CD8-positive, alpha-beta memory T cell (primary cell): ENCODE measurements at regions not wholly inside any gene's neighbourhood (a gene's known extent, or its start where the extent isn't known, plus 50 kb on each side); places are given as distances from the start of the nearest gene placed in this dataset.

ENCODE experiments used
- CTCF ChIA-PET: fragments of 350-600 bp; sonication (Branson Sonifier 250); formaldehyde crosslinking; loops from one replicate; lab custom pipeline; 2021; ENCODE audit warnings: antibody characterized with exemption; lab: Charles Lee
- POLR2A ChIA-PET: fragments of 350-600 bp; sonication (Branson Sonifier 250); formaldehyde crosslinking; loops from one replicate; lab custom pipeline; 2021; ENCODE audit warnings: antibody characterized with exemption; lab: Charles Lee
- DNase-seq, 5 donors: peaks; one replicate each; pipeline versions ENCODE4 v3.0.0 to v3.0.0-alpha.2; 2020 to 2022; ENCODE audit warnings: mixed read lengths in 1 of 5
- H3K27ac ChIP-seq: one replicate; pipeline ENCODE4 v1.7.0; 2013; ENCODE audit warnings: low read depth, mild to moderate bottlenecking, low read length, moderate library complexity
- H3K27me3 ChIP-seq: 2 replicates; pipeline ENCODE4 v1.7.0; 2013; ENCODE audit warnings: low read length, mild to moderate bottlenecking; ENCODE audit not compliant: insufficient read depth, poor library complexity, severe bottlenecking
- H3K36me3 ChIP-seq: 2 replicates; pipeline ENCODE4 v1.7.0; 2013; ENCODE audit warnings: mild to moderate bottlenecking, low read length, moderate library complexity; ENCODE audit not compliant: insufficient read depth
- H3K4me1 ChIP-seq: 2 replicates; pipeline ENCODE4 v1.7.0; 2013; ENCODE audit warnings: mild to moderate bottlenecking, low read length, moderate library complexity; ENCODE audit not compliant: insufficient read depth
- H3K4me3 ChIP-seq: 2 replicates; pipeline ENCODE4 v1.7.0; 2013; ENCODE audit warnings: mild to moderate bottlenecking, low read length
- H3K9me3 ChIP-seq: 2 replicates; pipeline ENCODE4 v1.7.0; 2013; ENCODE audit warnings: mild to moderate bottlenecking, low read length
- H3K27ac Mint-ChIP-seq, 8 donors: one replicate each; pipeline ENCODE4 v1.8.0; 2020 to 2021; ENCODE audit warnings: mixed read lengths in 8 of 8, mild to moderate bottlenecking in 6 of 8, inconsistent platforms in 3 of 8, moderate library complexity in 3 of 8
- H3K27me3 Mint-ChIP-seq, 2 donors: one replicate each; pipeline ENCODE4 v1.8.0; 2020 to 2021; ENCODE audit warnings: mixed read lengths in 2 of 2, mild to moderate bottlenecking in 1 of 2, moderate library complexity in 1 of 2
- H3K36me3 Mint-ChIP-seq, 3 donors: one replicate each; pipeline ENCODE4 v1.8.0; 2020 to 2021; ENCODE audit warnings: mixed read lengths in 3 of 3, inconsistent platforms in 1 of 3, mild to moderate bottlenecking in 1 of 3
- H3K4me1 Mint-ChIP-seq, 3 donors: one replicate each; pipeline ENCODE4 v1.8.0; 2020 to 2021; ENCODE audit warnings: mixed read lengths in 3 of 3, inconsistent platforms in 1 of 3, mild to moderate bottlenecking in 1 of 3
- H3K4me3 Mint-ChIP-seq, 7 donors: one replicate each; pipeline ENCODE4 v1.8.0; 2020 to 2021; ENCODE audit warnings: mixed read lengths in 7 of 7, mild to moderate bottlenecking in 6 of 7, moderate library complexity in 4 of 7, inconsistent platforms in 2 of 7
- H3K9me3 Mint-ChIP-seq, 5 donors: one replicate each; pipeline ENCODE4 v1.8.0; 2020 to 2022; ENCODE audit warnings: mixed read lengths in 5 of 5, mild to moderate bottlenecking in 3 of 5, moderate library complexity in 2 of 5, inconsistent platforms in 1 of 5

DNA sequence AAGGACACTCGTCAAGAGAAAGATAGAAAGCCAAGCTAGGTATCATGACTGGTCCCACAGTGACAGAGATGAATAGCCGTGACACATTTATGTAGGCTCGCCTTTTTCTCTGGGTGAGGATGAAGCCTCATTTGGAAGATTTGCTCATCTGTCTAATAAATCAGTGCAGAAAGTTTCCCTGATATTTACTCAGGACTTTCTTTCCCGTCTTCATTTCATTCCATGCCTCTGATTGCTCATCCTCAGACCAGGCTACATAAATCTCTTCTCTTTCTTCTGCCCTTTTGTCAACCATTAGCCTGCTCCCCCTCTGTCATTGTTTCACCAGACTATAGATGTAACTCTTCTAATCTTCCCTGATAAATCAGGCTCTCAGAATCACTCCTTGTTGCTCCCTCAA, 361.8 kb upstream of the MEIS1 start:
- Mint-ChIP-seq H3K9me3 (peaks cover 0 to 3% (median under 1%) of the 10 kb centered on the region in 5 donors), H3K27me3 (no peaks in the 10 kb centered on the region), H3K36me3 (no peaks in the 10 kb centered on the region), H3K4me3 (no peak overlapping the region), H3K27ac (no peak overlapping the region), H3K4me1 (no peaks in the 10 kb centered on the region)
- H3K27me3 ChIP-seq = no peaks in the 10 kb centered on the region
- DNase-seq = no peak
- no peaks in the 10 kb centered on the region for H3K36me3 ChIP-seq
- H3K27ac ChIP-seq = no peak overlapping the region
- no peak overlapping the region for H3K4me3 ChIP-seq
- H3K9me3 ChIP-seq = no peaks in the 10 kb centered on the region
- CTCF ChIA-PET = no interaction called here
- no peaks in the 10 kb centered on the region for H3K4me1 ChIP-seq
- POLR2A ChIA-PET = no interaction called here

DNA sequence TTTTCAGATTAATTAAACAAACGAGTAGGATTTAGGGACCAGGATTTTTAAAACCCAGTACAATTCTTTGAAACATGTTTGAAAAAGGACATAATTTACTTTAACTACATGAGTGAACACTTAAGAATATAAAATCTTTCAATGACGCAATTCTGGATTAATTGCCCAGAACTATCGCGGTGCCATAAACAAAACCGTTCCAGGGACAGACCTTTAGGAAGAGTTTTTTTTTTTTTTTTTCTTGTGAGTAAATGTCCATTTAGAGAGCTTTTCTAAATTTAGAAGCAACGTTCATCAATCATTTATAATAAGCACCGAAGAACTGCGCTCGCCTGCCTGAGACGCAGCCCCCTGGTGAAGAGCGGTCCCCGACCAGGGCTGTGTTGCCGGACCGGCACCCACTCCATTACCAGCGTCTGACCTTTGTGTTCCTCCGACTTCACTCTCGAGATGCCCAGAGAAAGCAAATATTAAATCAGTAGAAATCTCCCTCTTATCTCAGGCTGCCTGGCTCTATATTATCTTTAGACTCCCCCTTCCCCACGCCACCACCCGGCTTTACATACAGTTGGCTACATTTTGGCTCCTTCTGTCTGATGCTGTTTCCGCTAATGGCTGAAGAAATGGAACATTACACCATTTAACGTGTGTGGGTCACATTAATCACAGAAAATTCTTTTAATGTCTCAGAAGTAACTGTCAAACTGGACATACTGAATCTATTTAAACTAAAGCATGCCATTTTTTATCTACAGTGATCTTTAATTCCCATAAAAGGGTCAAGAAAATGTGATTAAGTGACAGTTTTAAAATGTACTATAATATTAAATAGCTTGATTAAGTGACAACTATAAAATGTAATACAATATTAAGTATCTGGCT, 364.0 kb upstream of the MEIS1 start:
- no peak overlapping the region for H3K27ac Mint-ChIP-seq
- peaks cover 0 to 6% (median 0%) of the 10 kb centered on the region in 5 donors for H3K9me3 Mint-ChIP-seq
- no peaks in the 10 kb centered on the region for H3K4me1 Mint-ChIP-seq
- no peak overlapping the region for H3K4me3 Mint-ChIP-seq
- Histone ChIP-seq H3K4me3 (no peak overlapping the region), H3K27ac (no peak overlapping the region), H3K36me3 (no peaks in the 10 kb centered on the region), H3K4me1 (no peaks in the 10 kb centered on the region), H3K9me3 (no peaks in the 10 kb centered on the region), H3K27me3 (no peaks in the 10 kb centered on the region)
- no peaks in the 10 kb centered on the region for H3K27me3 Mint-ChIP-seq
- ChIA-PET POLR2A (no interaction called here), CTCF (no interaction called here)
- no peak for DNase-seq
- H3K36me3 Mint-ChIP-seq = no peaks in the 10 kb centered on the region

DNA sequence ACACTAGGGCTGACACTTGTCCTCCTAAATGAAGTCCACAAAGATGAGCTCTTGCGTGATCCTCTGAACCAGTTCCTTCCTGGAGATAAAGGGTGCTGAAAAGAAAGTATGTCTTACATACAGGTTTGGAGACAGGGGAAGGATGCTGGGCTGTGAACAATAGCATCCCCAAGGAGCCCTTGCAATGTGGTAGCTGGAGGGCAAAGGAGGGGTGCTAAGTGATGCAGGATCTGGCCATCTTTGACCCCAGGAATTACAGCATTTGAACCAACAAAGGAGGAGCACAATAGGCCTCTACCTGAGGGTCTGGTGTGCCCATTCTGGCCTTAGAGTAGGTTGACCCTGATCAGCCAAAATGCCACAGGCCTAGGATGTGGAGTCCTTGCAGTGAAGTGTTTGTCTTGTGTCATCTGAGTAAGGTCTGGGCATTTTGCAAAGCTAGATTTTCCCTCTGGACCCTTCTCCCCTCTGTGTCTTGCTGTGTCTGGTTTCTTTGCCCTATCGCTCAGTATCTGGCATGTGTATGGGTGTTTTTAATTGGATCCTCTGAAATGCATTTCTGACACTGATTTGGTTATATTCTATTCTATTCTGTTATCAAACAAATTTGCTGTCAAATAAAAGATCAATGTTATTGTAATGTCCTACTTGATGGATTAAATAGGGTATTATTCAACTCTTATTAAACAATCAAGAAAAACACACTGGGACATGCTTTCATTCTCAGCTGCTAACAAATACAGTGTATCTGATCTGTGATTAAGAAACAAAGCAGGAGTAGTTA, 364.8 kb upstream of the MEIS1 start:
- Mint-ChIP-seq H3K4me1 (no peaks in the 10 kb centered on the region), H3K36me3 (no peaks in the 10 kb centered on the region), H3K27ac (peak overlapping the region in 1 of 8 donors; percentile 61), H3K4me3 (no peak overlapping the region), H3K9me3 (peaks cover 0 to 5% (median 0%) of the 10 kb centered on the region in 5 donors), H3K27me3 (no peaks in the 10 kb centered on the region)
- Histone ChIP-seq H3K36me3 (no peaks in the 10 kb centered on the region), H3K4me1 (no peaks in the 10 kb centered on the region), H3K27ac (no peak overlapping the region), H3K9me3 (no peaks in the 10 kb centered on the region), H3K27me3 (no peaks in the 10 kb centered on the region), H3K4me3 (no peak overlapping the region)
- no peak for DNase-seq
- ChIA-PET POLR2A (no interaction called here), CTCF (no interaction called here)

DNA sequence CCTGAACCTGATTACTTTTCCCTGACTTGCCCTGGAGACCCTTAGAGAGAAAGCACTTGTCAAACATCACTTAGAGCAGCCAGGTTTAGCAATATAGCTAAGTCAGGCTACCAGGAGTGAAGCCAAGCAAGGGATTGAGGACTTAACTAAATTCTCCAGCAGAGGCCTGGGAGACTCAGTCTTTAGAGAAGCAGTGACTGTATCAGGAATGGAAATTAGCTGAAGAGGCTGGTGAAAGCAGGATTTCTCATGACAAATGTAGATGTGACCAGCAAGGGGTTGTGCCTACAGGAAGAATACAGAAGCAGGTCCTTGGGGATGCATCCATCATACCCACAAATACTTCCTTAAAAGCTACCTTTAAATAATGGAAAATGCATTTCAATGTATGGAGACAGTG, 368.9 kb upstream of the MEIS1 start:
- Histone ChIP-seq H3K9me3 (no peaks in the 10 kb centered on the region), H3K4me1 (no peaks in the 10 kb centered on the region), H3K36me3 (no peaks in the 10 kb centered on the region), H3K4me3 (no peak overlapping the region), H3K27me3 (no peaks in the 10 kb centered on the region), H3K27ac (no peak overlapping the region)
- ChIA-PET CTCF (no interaction called here), POLR2A (no interaction called here)
- no peak overlapping the region for H3K4me3 Mint-ChIP-seq
- H3K4me1 Mint-ChIP-seq = no peaks in the 10 kb centered on the region
- H3K27me3 Mint-ChIP-seq = no peaks in the 10 kb centered on the region
- peaks cover 0 to 3% (median 2%) of the 10 kb centered on the region in 5 donors for H3K9me3 Mint-ChIP-seq
- no peak overlapping the region for H3K27ac Mint-ChIP-seq
- DNase-seq = no peak
- H3K36me3 Mint-ChIP-seq = no peaks in the 10 kb centered on the region

DNA sequence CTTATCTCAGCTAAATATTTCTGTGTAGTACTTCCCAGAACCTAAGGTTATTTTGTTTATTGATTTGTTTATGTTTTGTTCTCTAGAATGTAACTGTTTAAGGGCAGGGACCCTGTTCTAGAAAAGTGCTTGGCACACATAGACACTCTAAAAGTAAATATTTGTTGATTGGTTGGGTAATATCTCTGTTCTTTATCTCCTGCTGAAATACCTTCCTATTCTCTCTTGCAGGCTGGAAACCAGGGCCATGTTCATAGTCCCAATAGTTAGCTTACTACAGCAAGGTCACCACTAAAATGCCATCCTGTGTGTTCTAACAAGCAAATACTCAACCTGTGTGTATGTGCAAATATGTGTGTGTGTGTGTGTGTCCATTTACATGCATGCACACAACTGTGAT, 375.6 kb upstream of the MEIS1 start:
- H3K4me3 Mint-ChIP-seq = no peak overlapping the region
- no peaks in the 10 kb centered on the region for H3K27me3 ChIP-seq
- no peaks in the 10 kb centered on the region for H3K27me3 Mint-ChIP-seq
- ChIA-PET POLR2A (no interaction called here), CTCF (interaction anchor here (0.7 kb wide), 1 partner anchor 12 kb away, joined by 3 read pairs; no protein-coding TSS in a partner anchor)
- H3K36me3 Mint-ChIP-seq = no peaks in the 10 kb centered on the region
- H3K9me3 ChIP-seq = no peaks in the 10 kb centered on the region
- H3K4me3 ChIP-seq = no peak overlapping the region
- no peaks in the 10 kb centered on the region for H3K4me1 Mint-ChIP-seq
- H3K4me1 ChIP-seq = no peaks in the 10 kb centered on the region
- H3K27ac ChIP-seq = no peak overlapping the region
- H3K27ac Mint-ChIP-seq = no peak overlapping the region
- H3K36me3 ChIP-seq = no peaks in the 10 kb centered on the region
- no peak for DNase-seq
- peaks cover 0 to 10% (median under 1%) of the 10 kb centered on the region in 5 donors for H3K9me3 Mint-ChIP-seq

DNA sequence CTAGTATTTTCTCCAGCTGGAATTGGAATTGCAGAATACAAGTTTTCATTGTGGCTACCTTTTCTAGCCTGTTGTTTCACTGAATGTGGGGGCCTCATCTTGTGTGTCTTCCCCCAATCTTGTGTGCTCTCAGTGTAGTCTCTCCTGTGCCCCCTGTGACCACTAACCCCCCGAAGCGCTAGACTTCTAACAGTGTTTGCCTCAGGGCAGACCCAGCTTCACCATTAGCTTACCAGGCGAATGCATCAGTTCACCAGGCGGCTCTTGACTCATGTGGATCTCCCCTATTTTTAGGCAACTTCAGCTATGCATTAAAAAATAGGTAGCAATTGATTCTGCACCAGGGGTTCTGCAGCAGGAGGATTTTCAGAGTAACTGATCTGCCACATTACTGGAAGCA, 376.2 kb upstream of the MEIS1 start:
- no peaks in the 10 kb centered on the region for H3K36me3 ChIP-seq
- H3K4me1 ChIP-seq = no peaks in the 10 kb centered on the region
- no peaks in the 10 kb centered on the region for H3K27me3 ChIP-seq
- Mint-ChIP-seq H3K36me3 (no peaks in the 10 kb centered on the region), H3K4me3 (no peak overlapping the region), H3K27me3 (no peaks in the 10 kb centered on the region), H3K27ac (no peak overlapping the region), H3K9me3 (peaks cover 0 to 10% (median 2%) of the 10 kb centered on the region in 5 donors), H3K4me1 (no peaks in the 10 kb centered on the region)
- POLR2A ChIA-PET = no interaction called here
- H3K9me3 ChIP-seq = no peaks in the 10 kb centered on the region
- no peak for DNase-seq
- CTCF ChIA-PET = no interaction called here
- no peak overlapping the region for H3K4me3 ChIP-seq
- no peak overlapping the region for H3K27ac ChIP-seq

DNA sequence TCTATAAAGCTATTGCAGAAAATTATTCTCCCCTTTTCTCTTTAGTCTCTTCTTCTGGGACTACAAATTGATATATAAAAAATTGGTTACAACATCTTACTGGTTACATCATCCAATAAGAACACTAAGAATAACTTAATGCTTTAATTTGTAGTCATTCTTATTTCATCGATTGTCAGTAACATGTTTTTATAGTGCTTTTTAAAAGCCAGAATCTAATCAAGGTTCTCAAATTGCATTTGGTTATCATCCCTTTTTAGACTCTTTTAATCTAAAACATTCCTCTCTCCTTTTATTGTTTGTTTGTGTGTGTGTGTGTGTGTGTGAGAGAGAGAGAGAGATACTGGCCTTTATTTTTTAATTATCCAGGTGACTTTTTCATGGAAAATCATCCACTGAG, 377.1 kb upstream of the MEIS1 start:
- ChIA-PET CTCF (no interaction called here), POLR2A (no interaction called here)
- Mint-ChIP-seq H3K9me3 (peaks cover 0 to 10% (median 2%) of the 10 kb centered on the region in 5 donors), H3K27ac (no peak overlapping the region), H3K36me3 (no peaks in the 10 kb centered on the region), H3K27me3 (no peaks in the 10 kb centered on the region), H3K4me1 (no peaks in the 10 kb centered on the region), H3K4me3 (no peak overlapping the region)
- no peaks in the 10 kb centered on the region for H3K27me3 ChIP-seq
- H3K4me3 ChIP-seq = no peak overlapping the region
- H3K9me3 ChIP-seq = no peaks in the 10 kb centered on the region
- DNase-seq = no peak
- H3K27ac ChIP-seq = no peak overlapping the region
- H3K4me1 ChIP-seq = no peaks in the 10 kb centered on the region
- H3K36me3 ChIP-seq = no peaks in the 10 kb centered on the region

DNA sequence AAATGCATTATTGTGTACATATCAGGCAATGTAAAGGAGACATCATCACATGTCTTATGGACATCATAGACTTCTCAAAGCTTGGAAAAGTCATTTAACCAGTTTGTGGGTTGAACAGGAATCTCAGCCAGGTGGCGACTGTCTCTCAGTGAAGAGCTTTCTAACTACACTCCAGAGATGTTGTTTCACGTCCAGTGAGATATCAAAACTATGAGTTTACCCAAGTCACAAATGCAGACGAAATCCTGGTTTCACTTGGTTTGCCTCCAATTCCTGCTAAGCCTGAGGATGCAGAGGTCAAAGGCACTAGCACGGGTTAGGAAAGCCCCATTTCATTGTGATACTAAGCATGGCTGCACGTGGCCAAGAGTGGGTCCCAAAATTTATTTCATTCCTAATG, 384.5 kb upstream of the MEIS1 start:
- Mint-ChIP-seq H3K4me1 (no peaks in the 10 kb centered on the region), H3K4me3 (no peak overlapping the region), H3K27me3 (peaks cover 0 to 2% of the 10 kb centered on the region in 2 donors), H3K9me3 (peaks cover 0 to 3% (median 0%) of the 10 kb centered on the region in 5 donors), H3K36me3 (no peaks in the 10 kb centered on the region), H3K27ac (no peak overlapping the region)
- Histone ChIP-seq H3K36me3 (no peaks in the 10 kb centered on the region), H3K27ac (no peak overlapping the region), H3K4me1 (no peaks in the 10 kb centered on the region), H3K4me3 (no peak overlapping the region), H3K9me3 (no peaks in the 10 kb centered on the region), H3K27me3 (no peaks in the 10 kb centered on the region)
- ChIA-PET POLR2A (no interaction called here), CTCF (no interaction called here)
- no peak for DNase-seq
